ENCODE measurements at regions not wholly inside any gene's neighbourhood (a gene's known extent, or its start where the extent isn't known, plus 50 kb on each side); places are given as distances from the start of the nearest gene placed in this dataset.
A peak's percentile ranks its signal among the peaks of the same experiment; 100 is the strongest.

GRCh38 chr7:38066391-38066790 is 111.7 kb upstream of the STARD3NL start:
- DNase-seq = no peak
- Histone ChIP-seq H3K9me3 (no peaks in the 10 kb centered on the region), H3K36me3 (no peaks in the 10 kb centered on the region), H3K27ac (no peak overlapping the region), H3K27me3 (no peaks in the 10 kb centered on the region), H3K4me1 (no peaks in the 10 kb centered on the region), H3K4me3 (no peak overlapping the region)
- 63 to 76% (median 69%) methylated on average over 5 of the region's 5 CpGs for WGBS, 5 donors
- TF ChIP-seq EP300 (IDR thresholded peaks at IDR 0.05) (no peak), POLR2AphosphoS5 (IDR thresholded peaks at IDR 0.05) (no peak), CTCF (IDR thresholded peaks at IDR 0.05) (no peak), POLR2A (IDR thresholded peaks at IDR 0.05) (no peak)
- intact Hi-C loops (cut with DNase I; ENCODE audit: low total_unique reads) = no loop called here

DNA sequence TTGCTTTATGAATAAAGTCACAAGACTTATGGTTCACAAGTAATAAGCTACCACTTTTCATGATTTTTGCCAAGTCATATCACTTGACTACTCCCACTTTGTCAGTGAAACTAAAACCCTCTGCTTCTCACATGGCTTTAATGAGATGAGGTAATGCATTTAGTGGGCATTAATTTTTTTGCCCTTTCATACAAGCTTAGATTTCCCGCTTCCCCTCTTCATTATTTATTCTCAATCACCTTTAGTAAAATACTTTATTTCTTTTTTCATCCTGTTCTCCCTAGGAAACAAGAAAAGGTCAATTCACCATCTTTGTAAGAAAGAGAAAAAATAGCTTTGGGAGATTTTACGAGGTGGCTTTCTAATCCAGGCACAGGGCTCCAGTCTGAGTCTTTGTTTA is 109.6 kb upstream of the STARD3NL start:
- WGBS, 5 donors = 72 to 88% (median 86%) methylated on average over 2 of the region's 2 CpGs
- H3K27ac ChIP-seq = no peak overlapping the region
- DNase-seq = no peak
- H3K36me3 ChIP-seq = no peaks in the 10 kb centered on the region
- H3K4me1 ChIP-seq = no peaks in the 10 kb centered on the region
- intact Hi-C loops (cut with DNase I; ENCODE audit: low total_unique reads) = no loop called here
- H3K9me3 ChIP-seq = no peaks in the 10 kb centered on the region
- no peaks in the 10 kb centered on the region for H3K27me3 ChIP-seq
- no peak overlapping the region for H3K4me3 ChIP-seq
- TF ChIP-seq POLR2A (IDR thresholded peaks at IDR 0.05) = no peak
- no peak for TF ChIP-seq CTCF (IDR thresholded peaks at IDR 0.05)
- no peak for TF ChIP-seq EP300 (IDR thresholded peaks at IDR 0.05)
- TF ChIP-seq POLR2AphosphoS5 (IDR thresholded peaks at IDR 0.05) = no peak

DNA sequence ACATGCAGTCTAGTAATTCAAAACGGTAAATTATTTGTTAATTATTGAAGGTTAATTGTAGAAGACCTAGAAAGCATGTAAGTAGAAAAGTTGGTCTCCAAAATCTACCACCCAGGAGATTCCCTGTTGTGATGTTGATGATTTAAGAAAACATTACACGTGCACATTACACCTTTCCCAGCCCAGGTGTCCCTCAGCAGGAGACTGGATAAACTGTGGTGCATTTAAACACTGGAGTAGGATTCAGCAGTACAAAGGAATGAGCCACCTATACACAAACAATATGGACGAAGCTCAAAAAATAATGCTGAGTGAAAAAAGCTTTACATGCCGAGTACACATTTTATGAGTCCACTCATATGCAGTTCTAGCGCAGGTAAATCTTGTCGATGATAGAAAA is 109.0 kb upstream of the STARD3NL start:
- TF ChIP-seq POLR2A (IDR thresholded peaks at IDR 0.05) = no peak
- Histone ChIP-seq H3K36me3 (no peaks in the 10 kb centered on the region), H3K27ac (no peak overlapping the region), H3K9me3 (no peaks in the 10 kb centered on the region), H3K4me1 (no peaks in the 10 kb centered on the region), H3K27me3 (no peaks in the 10 kb centered on the region), H3K4me3 (no peak overlapping the region)
- WGBS, 5 donors = 64 to 77% (median 73%) methylated on average over 6 of the region's 6 CpGs
- DNase-seq = no peak
- intact Hi-C loops (cut with DNase I; ENCODE audit: low total_unique reads) = no loop called here

GRCh38 chr7:38070718-38071117 is 107.3 kb upstream of the STARD3NL start:
- H3K27ac ChIP-seq = no peak overlapping the region
- WGBS, 5 donors = 8 to 22% (median 17%) methylated on average over 1 of the region's 1 CpG
- TF ChIP-seq EP300 (IDR thresholded peaks at IDR 0.05) (no peak), POLR2A (IDR thresholded peaks at IDR 0.05) (no peak), CTCF (IDR thresholded peaks at IDR 0.05) (peak in 1 of 7 experiments; percentile 12), POLR2AphosphoS5 (IDR thresholded peaks at IDR 0.05) (no peak)
- no peaks in the 10 kb centered on the region for H3K4me1 ChIP-seq
- H3K36me3 ChIP-seq = no peaks in the 10 kb centered on the region
- H3K4me3 ChIP-seq = no peak overlapping the region
- no peaks in the 10 kb centered on the region for H3K27me3 ChIP-seq
- no peaks in the 10 kb centered on the region for H3K9me3 ChIP-seq
- no peak for DNase-seq
- intact Hi-C loops (cut with DNase I; ENCODE audit: low total_unique reads) = no loop called here

DNA sequence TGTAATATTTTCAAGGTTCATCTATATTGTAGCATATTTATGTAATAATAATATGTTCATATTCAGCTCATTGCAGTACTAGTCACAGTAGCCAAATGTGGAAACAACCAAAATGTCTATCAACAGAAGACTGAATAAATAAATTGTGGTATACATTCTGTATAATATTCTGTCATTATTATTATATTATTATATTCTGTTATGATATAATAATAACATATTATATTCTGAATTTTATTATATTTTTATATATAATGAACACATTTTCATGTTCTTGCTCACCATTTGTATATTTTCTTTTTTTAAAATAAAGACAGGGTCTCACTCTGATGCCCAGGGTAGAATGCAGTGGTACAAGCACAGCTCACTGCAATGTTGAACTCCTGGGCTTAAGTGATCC is 91.2 kb upstream of the STARD3NL start:
- Histone ChIP-seq H3K4me1 (no peaks in the 10 kb centered on the region), H3K27me3 (no peaks in the 10 kb centered on the region), H3K27ac (no peak overlapping the region), H3K36me3 (no peaks in the 10 kb centered on the region), H3K9me3 (peaks cover 0 to 5% (median 0%) of the 10 kb centered on the region in 4 donors), H3K4me3 (no peak overlapping the region)
- intact Hi-C loops (cut with DNase I; ENCODE audit: low total_unique reads) = no loop called here
- no peak for TF ChIP-seq POLR2A (IDR thresholded peaks at IDR 0.05)
- TF ChIP-seq POLR2AphosphoS5 (IDR thresholded peaks at IDR 0.05) = no peak
- no peak for TF ChIP-seq CTCF (IDR thresholded peaks at IDR 0.05)
- TF ChIP-seq EP300 (IDR thresholded peaks at IDR 0.05) = no peak
- no peak for DNase-seq

All from stomach (tissue), 8 donors.